HG02938 (cell line): ENCODE measurements at regions not wholly inside any gene's neighbourhood (a gene's known extent, or its start where the extent isn't known, plus 50 kb on each side); places are given as distances from the start of the nearest gene placed in this dataset.

Source experiments
- ATAC-seq: cut with Tn5 transposase; IDR thresholded peaks from one replicate; pipeline ENCODE4 v1.9.1; 2021; ENCODE audit warnings: mild to moderate bottlenecking, moderate library complexity; ENCODE audit not compliant: unreplicated experiment

GRCh38 chr20:48467622-48468021 is 360.2 kb downstream of the PREX1 start:
- ATAC-seq: no peak

GRCh38 chr20:48465271-48465670 is 362.5 kb downstream of the PREX1 start:
- ATAC-seq: no peak

- no peak for ATAC-seq
Measured at GRCh38 chr20:48463916-48464315, 363.9 kb downstream of the PREX1 start.

- ATAC-seq: no peak
Measured at GRCh38 chr20:48463096-48463720, 364.6 kb downstream of the PREX1 start.

GRCh38 chr20:48461735-48462119 is 366.1 kb downstream of the PREX1 start:
- no peak for ATAC-seq

GRCh38 chr20:48461091-48461734 is 366.6 kb downstream of the PREX1 start:
- ATAC-seq: no peak

GRCh38 chr20:48460681-48461080 is 367.1 kb downstream of the PREX1 start:
- ATAC-seq: no peak

GRCh38 chr20:48459722-48460395 is 367.9 kb downstream of the PREX1 start:
- no peak for ATAC-seq

GRCh38 chr20:48458601-48459385 is 369.0 kb downstream of the PREX1 start:
- ATAC-seq: no peak

- ATAC-seq: no peak
Measured at GRCh38 chr20:48458003-48458377, 369.8 kb downstream of the PREX1 start.

GRCh38 chr20:48457193-48458002 is 370.4 kb downstream of the PREX1 start:
- no peak for ATAC-seq

GRCh38 chr20:48456366-48457192 is 371.2 kb downstream of the PREX1 start:
- no peak for ATAC-seq

GRCh38 chr20:48455651-48456365 is 372.0 kb downstream of the PREX1 start:
- no peak for ATAC-seq

GRCh38 chr20:48454671-48455490 is 372.9 kb downstream of the PREX1 start:
- no peak for ATAC-seq

GRCh38 chr20:48453477-48454093 is 374.2 kb downstream of the PREX1 start:
- ATAC-seq: no peak

- ATAC-seq: no peak
Measured at GRCh38 chr20:48451401-48451800, 376.4 kb downstream of the PREX1 start.

GRCh38 chr20:48448666-48449600 is 378.9 kb downstream of the PREX1 start:
- no peak for ATAC-seq
